Chondrocyte (in vitro differentiated cells): ENCODE measurements at regions not wholly inside any gene's neighbourhood (a gene's known extent, or its start where the extent isn't known, plus 50 kb on each side); places are given as distances from the start of the nearest gene placed in this dataset.

ENCODE experiments used
- DNase-seq: peaks from one replicate; pipeline ENCODE4 v3.0.0; 2021; ENCODE audit warnings: mixed read lengths, low spot score
- H3K27ac Mint-ChIP-seq: one replicate; pipeline ENCODE4 v1.8.0; 2021; ENCODE audit warnings: mild to moderate bottlenecking, moderate library complexity, mixed read lengths; ENCODE audit not compliant: unreplicated experiment
- H3K27me3 Mint-ChIP-seq: 2 replicates; pipeline ENCODE4 v1.8.0; 2021; ENCODE audit warnings: low read depth, mixed read lengths
- H3K36me3 Mint-ChIP-seq: 2 replicates; pipeline ENCODE4 v1.8.0; 2021; ENCODE audit warnings: low read depth, mixed read lengths
- H3K4me1 Mint-ChIP-seq: 2 replicates; pipeline ENCODE4 v1.8.0; 2021; ENCODE audit warnings: low read depth, mild to moderate bottlenecking, mixed read lengths
- H3K4me3 Mint-ChIP-seq: one replicate; pipeline ENCODE4 v1.8.0; 2021; ENCODE audit warnings: mild to moderate bottlenecking, moderate library complexity, mixed read lengths; ENCODE audit not compliant: unreplicated experiment
- H3K9me3 Mint-ChIP-seq: 2 replicates; pipeline ENCODE4 v1.8.0; 2021; ENCODE audit warnings: low read depth, mixed read lengths
- TF ChIP-seq, protein P1 (sequence below): fragments of 200-600 bp; sonication (generic); IDR thresholded peaks from 2 replicates; pipeline ENCODE4 v1.5.0; 2021; ENCODE audit warnings: antibody characterized with exemption, mild to moderate bottlenecking, moderate library complexity

DNA sequence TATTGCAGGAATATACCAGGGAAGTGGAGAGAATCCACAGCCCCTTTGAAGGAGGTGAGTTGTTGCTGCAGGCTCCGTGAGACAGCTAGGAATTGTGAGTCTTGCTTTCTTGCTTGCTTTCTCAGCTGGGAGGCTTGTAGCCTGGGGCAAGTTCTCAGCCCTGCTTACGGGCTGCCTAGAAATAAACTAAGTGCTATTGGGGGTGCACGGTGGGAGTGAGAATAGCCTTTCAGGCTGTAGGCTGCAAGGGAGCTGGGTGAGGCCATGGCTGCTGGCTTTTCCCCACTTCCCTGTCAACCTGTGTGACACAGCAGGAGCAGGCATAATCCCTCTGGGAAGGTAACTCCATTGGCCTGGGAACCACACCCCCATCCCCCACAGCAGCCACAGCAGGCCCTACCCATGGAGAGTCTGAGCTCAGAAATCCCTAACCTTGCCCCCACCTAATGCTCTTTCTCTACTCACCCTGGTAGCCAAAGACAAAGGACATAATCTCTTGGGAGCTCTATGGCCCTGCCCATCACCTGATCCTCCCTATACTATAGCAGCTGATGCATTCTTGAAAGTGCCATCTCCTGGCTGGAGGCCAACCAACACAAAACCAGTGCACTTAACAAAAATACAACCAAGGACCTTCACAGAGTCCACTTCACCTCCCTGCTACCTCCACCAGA lies 113.0 kb downstream of the MMRN1 start:
- Mint-ChIP-seq H3K4me3 (no peak overlapping the region), H3K4me1 (no peaks in the 10 kb centered on the region), H3K27me3 (no peaks in the 10 kb centered on the region), H3K9me3 (peaks cover 10% of the 10 kb centered on the region), H3K27ac (no peak overlapping the region), H3K36me3 (no peaks in the 10 kb centered on the region)
- no peak for DNase-seq
- TF ChIP-seq, protein P1, sequence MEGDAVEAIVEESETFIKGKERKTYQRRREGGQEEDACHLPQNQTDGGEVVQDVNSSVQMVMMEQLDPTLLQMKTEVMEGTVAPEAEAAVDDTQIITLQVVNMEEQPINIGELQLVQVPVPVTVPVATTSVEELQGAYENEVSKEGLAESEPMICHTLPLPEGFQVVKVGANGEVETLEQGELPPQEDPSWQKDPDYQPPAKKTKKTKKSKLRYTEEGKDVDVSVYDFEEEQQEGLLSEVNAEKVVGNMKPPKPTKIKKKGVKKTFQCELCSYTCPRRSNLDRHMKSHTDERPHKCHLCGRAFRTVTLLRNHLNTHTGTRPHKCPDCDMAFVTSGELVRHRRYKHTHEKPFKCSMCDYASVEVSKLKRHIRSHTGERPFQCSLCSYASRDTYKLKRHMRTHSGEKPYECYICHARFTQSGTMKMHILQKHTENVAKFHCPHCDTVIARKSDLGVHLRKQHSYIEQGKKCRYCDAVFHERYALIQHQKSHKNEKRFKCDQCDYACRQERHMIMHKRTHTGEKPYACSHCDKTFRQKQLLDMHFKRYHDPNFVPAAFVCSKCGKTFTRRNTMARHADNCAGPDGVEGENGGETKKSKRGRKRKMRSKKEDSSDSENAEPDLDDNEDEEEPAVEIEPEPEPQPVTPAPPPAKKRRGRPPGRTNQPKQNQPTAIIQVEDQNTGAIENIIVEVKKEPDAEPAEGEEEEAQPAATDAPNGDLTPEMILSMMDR = no peak

DNA sequence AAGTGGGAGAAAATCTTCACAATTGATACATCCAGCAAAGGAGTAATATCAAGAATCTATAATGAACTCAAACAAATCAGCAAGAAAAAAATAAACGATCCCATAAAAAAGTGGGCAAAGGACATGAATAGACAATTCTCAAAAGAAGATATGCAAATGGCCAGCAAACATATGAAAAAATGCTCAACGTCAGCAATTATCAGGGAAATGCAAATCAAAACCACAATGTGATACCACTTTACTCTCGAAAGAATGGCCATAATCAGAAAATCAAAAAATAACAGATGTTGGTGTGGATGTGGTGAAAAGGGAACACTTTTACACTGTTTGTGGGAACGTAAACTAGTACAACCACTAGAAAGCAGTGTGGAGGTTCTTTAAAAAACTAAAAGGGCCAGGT lies 114.3 kb upstream of the CCSER1 start:
- H3K4me3 Mint-ChIP-seq = no peak overlapping the region

DNA sequence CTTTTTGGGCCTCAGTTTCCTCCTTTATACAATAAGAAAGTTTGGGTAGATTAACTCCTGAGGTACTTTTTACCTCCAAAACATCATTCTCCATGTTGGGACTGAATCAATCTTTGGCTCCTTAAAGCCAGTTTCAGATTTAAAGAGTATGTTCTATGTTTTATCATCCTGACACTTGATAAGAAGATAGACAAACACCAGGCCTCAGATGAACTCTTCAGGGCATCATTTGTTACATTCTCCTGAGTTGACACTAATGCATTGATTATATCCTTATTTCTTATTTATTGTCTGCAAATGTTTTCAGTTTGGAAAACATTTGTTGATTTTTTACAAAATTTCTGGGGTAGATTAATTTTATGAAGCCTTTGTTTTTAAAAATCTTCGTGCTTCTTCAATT lies 102.7 kb upstream of the CCSER1 start:
- TF ChIP-seq, protein P1 = no peak
- Mint-ChIP-seq H3K9me3 (no peaks in the 10 kb centered on the region), H3K4me3 (no peak overlapping the region), H3K27me3 (peaks cover 5% of the 10 kb centered on the region), H3K36me3 (no peaks in the 10 kb centered on the region), H3K27ac (no peak overlapping the region), H3K4me1 (no peaks in the 10 kb centered on the region)
- no peak for DNase-seq

More for the DNA sequence above, 114.3 kb upstream of the CCSER1 start:
- peaks cover 16% of the 10 kb centered on the region for H3K9me3 Mint-ChIP-seq
- no peaks in the 10 kb centered on the region for H3K36me3 Mint-ChIP-seq
- no peak overlapping the region for H3K27ac Mint-ChIP-seq
- H3K4me1 Mint-ChIP-seq = no peaks in the 10 kb centered on the region
- peaks cover 2% of the 10 kb centered on the region for H3K27me3 Mint-ChIP-seq
- DNase-seq = no peak
- TF ChIP-seq, protein P1 = no peak

DNA sequence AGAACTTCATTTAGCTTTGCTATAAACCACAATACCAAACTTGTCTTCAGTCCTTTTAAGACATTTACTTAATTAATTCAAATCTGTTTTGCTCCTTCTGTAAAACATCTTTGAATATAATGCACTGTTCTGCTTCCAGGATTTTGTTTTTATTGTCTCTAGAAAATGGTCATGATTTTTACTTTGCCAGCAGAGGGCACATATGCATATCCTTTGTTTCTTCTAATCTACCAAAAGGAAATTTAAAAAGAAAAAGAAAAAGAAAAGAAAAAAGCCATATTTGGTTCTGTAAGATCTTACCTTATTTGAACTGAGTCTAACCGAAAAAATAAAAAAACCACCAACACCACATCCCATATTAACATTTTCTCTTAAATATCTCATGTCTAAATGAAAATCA lies 101.9 kb upstream of the CCSER1 start:
- no peaks in the 10 kb centered on the region for H3K9me3 Mint-ChIP-seq
- no peaks in the 10 kb centered on the region for H3K36me3 Mint-ChIP-seq
- peaks cover 5% of the 10 kb centered on the region for H3K27me3 Mint-ChIP-seq
- H3K4me3 Mint-ChIP-seq = no peak overlapping the region
- no peak overlapping the region for H3K27ac Mint-ChIP-seq
- DNase-seq = no peak
- TF ChIP-seq, protein P1 = peak; percentile 79
- H3K4me1 Mint-ChIP-seq = no peaks in the 10 kb centered on the region

DNA sequence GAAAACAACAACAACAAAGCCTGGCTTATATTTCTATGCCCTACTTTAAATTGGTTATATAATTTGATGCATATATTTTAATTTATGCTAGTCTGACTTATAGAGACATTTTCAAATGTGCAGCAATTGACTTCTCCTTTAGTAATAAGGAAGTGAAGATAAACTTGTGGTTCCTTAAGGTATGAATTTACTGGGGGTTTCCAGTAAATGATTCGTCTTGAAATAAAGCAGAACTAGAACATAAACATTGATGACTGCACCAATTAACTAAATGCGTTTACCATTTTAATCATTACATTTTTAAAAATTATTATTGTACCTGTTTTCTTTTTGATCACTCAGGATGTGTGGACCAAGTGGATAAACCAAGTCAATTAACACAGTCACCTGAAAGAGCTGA lies 99.6 kb upstream of the CCSER1 start:
- Mint-ChIP-seq H3K27me3 (peaks cover 9% of the 10 kb centered on the region), H3K4me1 (no peaks in the 10 kb centered on the region), H3K27ac (no peak overlapping the region), H3K36me3 (no peaks in the 10 kb centered on the region), H3K9me3 (no peaks in the 10 kb centered on the region), H3K4me3 (no peak overlapping the region)
- no peak for DNase-seq
- TF ChIP-seq, protein P1 = no peak
